ENCODE measurements at regions not wholly inside any gene's neighbourhood (a gene's known extent, or its start where the extent isn't known, plus 50 kb on each side); places are given as distances from the start of the nearest gene placed in this dataset.

- no peak overlapping the region for H3K4me3 ChIP-seq
- DNase-seq (no peak), ATAC-seq (no peak)
- intact Hi-C loops (cut with DNase I) = no loop called here
- no peaks in the 10 kb centered on the region for H3K27me3 ChIP-seq
- no peak for TF ChIP-seq CTCF (IDR thresholded peaks at IDR 0.05)
- H3K27ac ChIP-seq = no peak overlapping the region
- no peaks in the 10 kb centered on the region for H3K9me3 ChIP-seq
- H3K36me3 ChIP-seq = no peaks in the 10 kb centered on the region
- H3K4me1 ChIP-seq = no peaks in the 10 kb centered on the region
Measured at GRCh38 chr3:55189359-55189801, 261.5 kb upstream of the LRTM1 start.

- intact Hi-C loops (cut with DNase I) = no loop called here
- no peak overlapping the region for H3K27ac ChIP-seq
- no peaks in the 10 kb centered on the region for H3K9me3 ChIP-seq
- ATAC-seq (no peak), DNase-seq (no peak)
- no peaks in the 10 kb centered on the region for H3K36me3 ChIP-seq
- H3K4me3 ChIP-seq = no peak overlapping the region
- TF ChIP-seq CTCF (IDR thresholded peaks at IDR 0.05) = no peak
- H3K27me3 ChIP-seq = no peaks in the 10 kb centered on the region
- no peaks in the 10 kb centered on the region for H3K4me1 ChIP-seq
Measured at GRCh38 chr3:55185380-55185779, 257.5 kb upstream of the LRTM1 start.

GRCh38 chr3:55183201-55183600 is 255.3 kb upstream of the LRTM1 start:
- TF ChIP-seq CTCF (IDR thresholded peaks at IDR 0.05) = no peak
- Histone ChIP-seq H3K27me3 (no peaks in the 10 kb centered on the region), H3K4me3 (no peak overlapping the region), H3K4me1 (no peaks in the 10 kb centered on the region), H3K9me3 (no peaks in the 10 kb centered on the region), H3K27ac (no peak overlapping the region), H3K36me3 (no peaks in the 10 kb centered on the region)
- intact Hi-C loops (cut with DNase I) = no loop called here
- ATAC-seq = no peak
- no peak for DNase-seq

GRCh38 chr3:55180936-55181535 is 253.2 kb upstream of the LRTM1 start:
- ATAC-seq = no peak
- H3K4me1 ChIP-seq = no peaks in the 10 kb centered on the region
- H3K36me3 ChIP-seq = no peaks in the 10 kb centered on the region
- no peak overlapping the region for H3K4me3 ChIP-seq
- intact Hi-C loops (cut with DNase I) = no loop called here
- H3K27ac ChIP-seq = no peak overlapping the region
- no peaks in the 10 kb centered on the region for H3K9me3 ChIP-seq
- H3K27me3 ChIP-seq = no peaks in the 10 kb centered on the region
- peak; percentile 68 for TF ChIP-seq CTCF (IDR thresholded peaks at IDR 0.05)
- DNase-seq = no peak

GRCh38 chr3:55180161-55180560 is 252.3 kb upstream of the LRTM1 start:
- Histone ChIP-seq H3K9me3 (no peaks in the 10 kb centered on the region), H3K4me3 (no peak overlapping the region), H3K4me1 (no peaks in the 10 kb centered on the region), H3K27ac (no peak overlapping the region), H3K36me3 (no peaks in the 10 kb centered on the region), H3K27me3 (no peaks in the 10 kb centered on the region)
- DNase-seq = no peak
- no peak for TF ChIP-seq CTCF (IDR thresholded peaks at IDR 0.05)
- intact Hi-C loops (cut with DNase I) = no loop called here
- ATAC-seq = no peak

GRCh38 chr3:55178336-55178735 is 250.5 kb upstream of the LRTM1 start:
- H3K27me3 ChIP-seq = no peaks in the 10 kb centered on the region
- DNase-seq (no peak), ATAC-seq (no peak)
- no peak for TF ChIP-seq CTCF (IDR thresholded peaks at IDR 0.05)
- H3K36me3 ChIP-seq = no peaks in the 10 kb centered on the region
- no peak overlapping the region for H3K27ac ChIP-seq
- H3K4me3 ChIP-seq = no peak overlapping the region
- no peaks in the 10 kb centered on the region for H3K9me3 ChIP-seq
- H3K4me1 ChIP-seq = no peaks in the 10 kb centered on the region
- intact Hi-C loops (cut with DNase I) = no loop called here

All from upper lobe of right lung (tissue), 1 donor.